ENCODE measurements at regions not wholly inside any gene's neighbourhood (a gene's known extent, or its start where the extent isn't known, plus 50 kb on each side); places are given as distances from the start of the nearest gene placed in this dataset.

DNA sequence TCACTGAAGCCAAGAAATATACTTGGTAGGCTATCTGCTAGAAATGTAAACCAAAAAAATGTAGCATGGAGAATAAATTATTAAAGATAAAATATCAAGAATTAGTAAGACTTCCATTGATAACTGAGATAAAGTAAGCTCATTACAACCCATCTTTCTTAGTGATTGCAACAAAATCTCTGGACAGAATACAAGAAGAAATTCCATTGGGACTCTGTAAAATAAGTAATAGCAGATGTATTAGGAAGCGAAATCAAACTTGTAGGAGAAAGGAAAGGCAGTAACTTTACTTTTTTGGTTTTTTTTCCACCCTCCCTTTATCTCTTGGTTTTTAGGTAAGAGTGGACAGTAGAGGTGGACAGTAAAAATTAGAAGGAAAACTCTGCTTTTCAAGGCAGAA is 605.7 kb downstream of the DACH1 start:
- 0 to 85% (median 84%) methylated on average over 1 of the region's 1 CpG for WGBS, 3 donors
- no peaks in the 10 kb centered on the region for H3K9me3 ChIP-seq
- H3K4me3 ChIP-seq, result no peak overlapping the region
- H3K27ac ChIP-seq, result no peak overlapping the region
- TF ChIP-seq, protein P1, sequence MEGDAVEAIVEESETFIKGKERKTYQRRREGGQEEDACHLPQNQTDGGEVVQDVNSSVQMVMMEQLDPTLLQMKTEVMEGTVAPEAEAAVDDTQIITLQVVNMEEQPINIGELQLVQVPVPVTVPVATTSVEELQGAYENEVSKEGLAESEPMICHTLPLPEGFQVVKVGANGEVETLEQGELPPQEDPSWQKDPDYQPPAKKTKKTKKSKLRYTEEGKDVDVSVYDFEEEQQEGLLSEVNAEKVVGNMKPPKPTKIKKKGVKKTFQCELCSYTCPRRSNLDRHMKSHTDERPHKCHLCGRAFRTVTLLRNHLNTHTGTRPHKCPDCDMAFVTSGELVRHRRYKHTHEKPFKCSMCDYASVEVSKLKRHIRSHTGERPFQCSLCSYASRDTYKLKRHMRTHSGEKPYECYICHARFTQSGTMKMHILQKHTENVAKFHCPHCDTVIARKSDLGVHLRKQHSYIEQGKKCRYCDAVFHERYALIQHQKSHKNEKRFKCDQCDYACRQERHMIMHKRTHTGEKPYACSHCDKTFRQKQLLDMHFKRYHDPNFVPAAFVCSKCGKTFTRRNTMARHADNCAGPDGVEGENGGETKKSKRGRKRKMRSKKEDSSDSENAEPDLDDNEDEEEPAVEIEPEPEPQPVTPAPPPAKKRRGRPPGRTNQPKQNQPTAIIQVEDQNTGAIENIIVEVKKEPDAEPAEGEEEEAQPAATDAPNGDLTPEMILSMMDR (IDR thresholded peaks at IDR 0.05), result no peak
- TF ChIP-seq POLR2A (IDR thresholded peaks at IDR 0.05), result no peak
- TF ChIP-seq EP300 (IDR thresholded peaks at IDR 0.05), result no peak
- no peaks in the 10 kb centered on the region for H3K4me1 ChIP-seq (ENCODE audit: insufficient read depth)
- DNase-seq, result no peak
- H3K27me3 ChIP-seq, result no peaks in the 10 kb centered on the region
- intact Hi-C loops (cut with DNase I), result loop anchor here in 1 of 4 donors (5.0 kb wide), 1 partner anchor 1779 kb away; no protein-coding TSS in a partner anchor
- no peaks in the 10 kb centered on the region for H3K36me3 ChIP-seq

DNA sequence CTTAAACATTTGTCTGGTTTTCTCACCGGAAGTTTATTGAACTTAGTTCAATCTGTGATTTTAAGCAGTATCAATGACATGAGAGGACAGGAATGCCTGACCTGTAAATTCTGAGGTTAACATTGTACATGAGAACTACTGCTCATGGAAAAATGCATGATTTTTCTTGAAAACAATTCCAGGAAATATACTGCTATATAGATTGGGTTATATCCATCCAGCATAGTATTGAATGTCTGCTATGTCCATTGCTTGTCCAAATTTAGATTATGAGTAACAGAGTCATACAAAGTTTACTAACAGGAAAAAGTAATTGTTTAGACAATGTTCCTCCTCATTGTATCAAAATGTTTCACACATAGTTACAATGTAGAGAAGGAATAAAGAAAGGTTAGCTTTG is 606.8 kb downstream of the DACH1 start:
- Histone ChIP-seq H3K27me3 (no peaks in the 10 kb centered on the region), H3K27ac (no peak overlapping the region), H3K4me1 (ENCODE audit: insufficient read depth) (no peaks in the 10 kb centered on the region), H3K4me3 (no peak overlapping the region), H3K9me3 (no peaks in the 10 kb centered on the region), H3K36me3 (no peaks in the 10 kb centered on the region)
- no peak for DNase-seq
- TF ChIP-seq EP300 (IDR thresholded peaks at IDR 0.05) (no peak), POLR2A (IDR thresholded peaks at IDR 0.05) (no peak)
- TF ChIP-seq, protein P1 (IDR thresholded peaks at IDR 0.05), result no peak
- WGBS, 3 donors, result 73 to 88% (median 85%) methylated on average over 1 of the region's 1 CpG
- intact Hi-C loops (cut with DNase I), result loop anchor here in 1 of 4 donors (5.0 kb wide), 1 partner anchor 1778 kb away; no protein-coding TSS in a partner anchor

DNA sequence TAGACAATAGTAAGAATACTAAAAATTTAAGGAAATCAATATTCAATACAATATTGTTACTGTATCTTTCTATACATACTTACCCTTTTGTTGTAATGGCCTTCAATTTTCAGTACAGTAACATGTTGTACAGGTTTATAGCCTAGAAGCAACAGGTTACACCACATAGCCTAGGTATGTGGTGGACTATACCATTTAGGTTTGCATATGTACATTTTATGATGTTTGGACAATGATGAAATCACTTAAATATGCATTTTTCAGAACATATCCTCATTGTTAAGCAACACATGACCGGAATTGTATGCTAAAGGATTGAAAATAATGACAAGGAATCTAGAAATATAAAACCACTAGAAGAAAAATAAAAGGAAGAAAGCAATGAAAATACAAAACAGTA is 611.4 kb downstream of the DACH1 start:
- Histone ChIP-seq H3K36me3 (no peaks in the 10 kb centered on the region), H3K4me3 (no peak overlapping the region), H3K27ac (no peak overlapping the region), H3K9me3 (no peaks in the 10 kb centered on the region), H3K27me3 (no peaks in the 10 kb centered on the region), H3K4me1 (ENCODE audit: insufficient read depth) (no peaks in the 10 kb centered on the region)
- 83 to 84% (median 83%) methylated on average over 1 of the region's 1 CpG for WGBS, 3 donors
- intact Hi-C loops (cut with DNase I), result no loop called here
- TF ChIP-seq POLR2A (IDR thresholded peaks at IDR 0.05) (no peak), EP300 (IDR thresholded peaks at IDR 0.05) (no peak)
- no peak for DNase-seq

DNA sequence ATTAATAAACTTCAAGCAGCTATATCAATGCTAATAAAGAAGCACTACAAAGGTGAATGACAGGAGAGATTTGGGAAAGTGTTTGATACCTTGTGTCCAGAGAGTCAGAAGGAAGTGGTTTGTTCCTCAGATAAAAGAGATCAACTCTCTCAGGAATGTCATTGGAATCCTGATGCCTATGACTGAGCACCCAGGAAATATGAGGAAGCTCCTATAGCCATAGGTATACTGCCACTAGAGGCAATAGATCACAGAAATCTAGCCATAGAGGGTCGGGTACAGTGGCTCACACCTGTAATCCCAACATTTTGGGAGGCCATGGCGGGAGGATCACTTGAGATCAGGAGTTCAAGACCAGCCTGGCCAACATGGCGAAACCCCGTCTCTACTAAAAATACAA is 612.6 kb downstream of the DACH1 start:
- no peaks in the 10 kb centered on the region for H3K9me3 ChIP-seq
- H3K27me3 ChIP-seq, result no peaks in the 10 kb centered on the region
- H3K36me3 ChIP-seq, result no peaks in the 10 kb centered on the region
- no peaks in the 10 kb centered on the region for H3K4me1 ChIP-seq (ENCODE audit: insufficient read depth)
- intact Hi-C loops (cut with DNase I), result no loop called here
- no peak overlapping the region for H3K4me3 ChIP-seq
- TF ChIP-seq, protein P1 (IDR thresholded peaks at IDR 0.05), result no peak
- TF ChIP-seq EP300 (IDR thresholded peaks at IDR 0.05) (no peak), POLR2A (IDR thresholded peaks at IDR 0.05) (no peak)
- no peak overlapping the region for H3K27ac ChIP-seq
- no peak for DNase-seq
- WGBS, 3 donors, result 86 to 91% (median 90%) methylated on average over 4 of the region's 4 CpGs

DNA sequence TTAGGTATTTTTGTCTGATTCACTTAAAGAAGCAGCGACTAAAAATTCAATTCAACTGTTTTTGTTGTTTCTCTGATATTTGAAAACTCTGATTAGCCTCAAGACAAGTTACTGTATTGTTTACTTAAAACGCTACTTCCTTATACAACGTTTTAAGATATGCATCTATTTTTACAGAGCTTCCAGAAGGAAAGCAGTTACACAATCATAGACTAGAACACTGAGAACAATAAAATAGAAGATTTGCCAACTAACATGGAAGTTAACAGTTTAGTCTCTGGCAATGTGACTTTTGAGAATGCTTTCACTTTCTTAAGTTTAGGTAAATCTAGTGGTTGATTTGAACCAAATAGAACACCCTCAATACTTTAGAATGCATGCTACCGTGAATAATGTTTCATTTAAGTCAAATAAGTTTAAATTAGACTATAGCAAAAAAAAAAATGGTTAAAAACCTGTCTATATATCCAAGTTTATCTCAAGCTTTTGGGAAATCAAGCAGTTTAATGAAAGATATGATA is 614.8 kb downstream of the DACH1 start:
- Histone ChIP-seq H3K9me3 (no peaks in the 10 kb centered on the region), H3K4me3 (no peak overlapping the region), H3K4me1 (ENCODE audit: insufficient read depth) (no peaks in the 10 kb centered on the region), H3K36me3 (no peaks in the 10 kb centered on the region), H3K27ac (no peak overlapping the region), H3K27me3 (no peaks in the 10 kb centered on the region)
- no peak for TF ChIP-seq EP300 (IDR thresholded peaks at IDR 0.05)
- no peak for TF ChIP-seq POLR2A (IDR thresholded peaks at IDR 0.05)
- TF ChIP-seq, protein P1 (IDR thresholded peaks at IDR 0.05), result no peak
- intact Hi-C loops (cut with DNase I), result no loop called here
- no peak for DNase-seq
- WGBS, 3 donors, result 26 to 39% (median 29%) methylated on average over 4 of the region's 4 CpGs

All from ovary (tissue), 7 donors.